ENCODE measurements at regions not wholly inside any gene's neighbourhood (a gene's known extent, or its start where the extent isn't known, plus 50 kb on each side); places are given as distances from the start of the nearest gene placed in this dataset.

DNA sequence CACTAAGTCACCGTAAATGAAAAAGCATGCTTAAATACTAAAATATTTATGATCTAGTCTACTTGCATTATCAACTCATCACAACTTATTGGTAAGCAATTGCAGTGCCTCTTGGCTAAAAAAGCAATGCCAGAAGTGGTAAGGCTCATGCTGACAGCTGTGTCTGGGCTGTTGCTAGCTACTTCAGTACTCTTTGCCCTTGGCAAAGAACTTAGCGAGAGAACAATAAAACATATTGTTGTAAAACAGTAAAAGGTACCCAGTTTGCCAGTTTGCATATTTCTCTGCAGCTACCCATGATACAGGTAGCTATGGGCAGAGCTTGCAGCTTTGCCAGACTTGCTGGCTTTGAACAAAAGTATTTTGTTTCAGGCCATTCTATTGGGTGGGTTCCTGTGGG, 73.1 kb downstream of the ATP6V1G3 start:
- no peak for ATAC-seq (ENCODE audit: poor library complexity)
- no peak for DNase-seq
- no peaks in the 10 kb centered on the region for H3K27me3 Mint-ChIP-seq
- H3K36me3 ChIP-seq (ENCODE audit: insufficient read depth, low read length): no peaks in the 10 kb centered on the region
- ChIA-PET CTCF (no interaction called here), POLR2A (no interaction called here)
- TF ChIP-seq, protein P1, sequence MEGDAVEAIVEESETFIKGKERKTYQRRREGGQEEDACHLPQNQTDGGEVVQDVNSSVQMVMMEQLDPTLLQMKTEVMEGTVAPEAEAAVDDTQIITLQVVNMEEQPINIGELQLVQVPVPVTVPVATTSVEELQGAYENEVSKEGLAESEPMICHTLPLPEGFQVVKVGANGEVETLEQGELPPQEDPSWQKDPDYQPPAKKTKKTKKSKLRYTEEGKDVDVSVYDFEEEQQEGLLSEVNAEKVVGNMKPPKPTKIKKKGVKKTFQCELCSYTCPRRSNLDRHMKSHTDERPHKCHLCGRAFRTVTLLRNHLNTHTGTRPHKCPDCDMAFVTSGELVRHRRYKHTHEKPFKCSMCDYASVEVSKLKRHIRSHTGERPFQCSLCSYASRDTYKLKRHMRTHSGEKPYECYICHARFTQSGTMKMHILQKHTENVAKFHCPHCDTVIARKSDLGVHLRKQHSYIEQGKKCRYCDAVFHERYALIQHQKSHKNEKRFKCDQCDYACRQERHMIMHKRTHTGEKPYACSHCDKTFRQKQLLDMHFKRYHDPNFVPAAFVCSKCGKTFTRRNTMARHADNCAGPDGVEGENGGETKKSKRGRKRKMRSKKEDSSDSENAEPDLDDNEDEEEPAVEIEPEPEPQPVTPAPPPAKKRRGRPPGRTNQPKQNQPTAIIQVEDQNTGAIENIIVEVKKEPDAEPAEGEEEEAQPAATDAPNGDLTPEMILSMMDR (IDR thresholded peaks at IDR 0.05): no peak
- H3K4me3 Mint-ChIP-seq: no peak overlapping the region
- no peaks in the 10 kb centered on the region for H3K9me3 ChIP-seq (ENCODE audit: control insufficient read depth in 1 of 2, insufficient read depth in 1 of 2, low read length in 2 of 2)
- H3K4me1 ChIP-seq (ENCODE audit: insufficient read depth, low read length): no peaks in the 10 kb centered on the region
- no peaks in the 10 kb centered on the region for H3K9me3 Mint-ChIP-seq
- H3K4me1 Mint-ChIP-seq (ENCODE audit: low read depth): no peaks in the 10 kb centered on the region
- H3K27me3 ChIP-seq (ENCODE audit: control insufficient read depth in 1 of 2, insufficient read depth in 2 of 2, low read length in 2 of 2): no peaks in the 10 kb centered on the region
- intact Hi-C loops (cut with DNase I, micrococcal nuclease): loop anchor here (5.0 to 10.0 kb wide), 5 partner anchors 220 to 1143 kb away; no protein-coding TSS in a partner anchor
- no peak overlapping the region for H3K27ac ChIP-seq (ENCODE audit: low read depth in 1 of 2, low read length in 2 of 2)
- no peak overlapping the region for H3K4me3 ChIP-seq (ENCODE audit: low read length)
- no peak overlapping the region for H3K27ac Mint-ChIP-seq
- no peaks in the 10 kb centered on the region for H3K36me3 Mint-ChIP-seq (ENCODE audit: low read depth)

- Histone ChIP-seq H3K27me3 (ENCODE audit: control insufficient read depth in 1 of 2, insufficient read depth in 2 of 2, low read length in 2 of 2) (no peaks in the 10 kb centered on the region), H3K9me3 (ENCODE audit: control insufficient read depth in 1 of 2, insufficient read depth in 1 of 2, low read length in 2 of 2) (no peaks in the 10 kb centered on the region), H3K4me1 (ENCODE audit: insufficient read depth, low read length) (no peaks in the 10 kb centered on the region), H3K36me3 (ENCODE audit: insufficient read depth, low read length) (no peaks in the 10 kb centered on the region), H3K4me3 (ENCODE audit: low read length) (no peak overlapping the region), H3K27ac (ENCODE audit: low read depth in 1 of 2, low read length in 2 of 2) (no peak overlapping the region)
- Mint-ChIP-seq H3K36me3 (ENCODE audit: low read depth) (no peaks in the 10 kb centered on the region), H3K4me3 (no peak overlapping the region), H3K9me3 (no peaks in the 10 kb centered on the region), H3K4me1 (ENCODE audit: low read depth) (no peaks in the 10 kb centered on the region), H3K27me3 (no peaks in the 10 kb centered on the region), H3K27ac (no peak overlapping the region)
- intact Hi-C loops (cut with DNase I, micrococcal nuclease): loop anchor here (1.0 to 10.0 kb wide), 7 partner anchors 222 to 1141 kb away; no protein-coding TSS in a partner anchor
- DNase-seq (peak in 3 of 14 experiments; percentile 54 to 64 (median 57)), ATAC-seq (ENCODE audit: poor library complexity) (peak; percentile 60)
- ChIA-PET POLR2A (no interaction called here), CTCF (interaction anchor here (0.9 to 1.4 kb wide), 2 partner anchors 54 to 237 kb away, joined by 3 to 4 read pairs; no protein-coding TSS in a partner anchor)
- TF ChIP-seq, protein P1 (IDR thresholded peaks at IDR 0.05): peak; percentile 73
These were observed 75.0 kb downstream of the ATP6V1G3 start for GRCh38 chr1:198465201-198466144.

GRCh38 chr1:198463709-198464108, 76.8 kb downstream of the ATP6V1G3 start:
- intact Hi-C loops (cut with DNase I, micrococcal nuclease): loop anchor here in 1 of 2 experiments (5.0 to 10.0 kb wide), 3 partner anchors 846 to 1139 kb away; no protein-coding TSS in a partner anchor
- DNase-seq: no peak
- TF ChIP-seq, protein P1 (IDR thresholded peaks at IDR 0.05): no peak
- H3K27ac Mint-ChIP-seq: no peak overlapping the region
- H3K4me1 Mint-ChIP-seq (ENCODE audit: low read depth): no peaks in the 10 kb centered on the region
- H3K4me3 Mint-ChIP-seq: no peak overlapping the region
- no peaks in the 10 kb centered on the region for H3K36me3 Mint-ChIP-seq (ENCODE audit: low read depth)
- H3K36me3 ChIP-seq (ENCODE audit: insufficient read depth, low read length): no peaks in the 10 kb centered on the region
- ATAC-seq (ENCODE audit: poor library complexity): no peak
- H3K9me3 ChIP-seq (ENCODE audit: control insufficient read depth in 1 of 2, insufficient read depth in 1 of 2, low read length in 2 of 2): no peaks in the 10 kb centered on the region
- H3K4me3 ChIP-seq (ENCODE audit: low read length): no peak overlapping the region
- no peak overlapping the region for H3K27ac ChIP-seq (ENCODE audit: low read depth in 1 of 2, low read length in 2 of 2)
- H3K9me3 Mint-ChIP-seq: no peaks in the 10 kb centered on the region
- H3K27me3 Mint-ChIP-seq: no peaks in the 10 kb centered on the region
- no peaks in the 10 kb centered on the region for H3K4me1 ChIP-seq (ENCODE audit: insufficient read depth, low read length)
- CTCF ChIA-PET: no interaction called here
- POLR2A ChIA-PET: no interaction called here
- H3K27me3 ChIP-seq (ENCODE audit: control insufficient read depth in 1 of 2, insufficient read depth in 2 of 2, low read length in 2 of 2): no peaks in the 10 kb centered on the region
